ENCODE measurements at regions not wholly inside any gene's neighbourhood (a gene's known extent, or its start where the extent isn't known, plus 50 kb on each side); places are given as distances from the start of the nearest gene placed in this dataset.

- no peak for TF ChIP-seq CTCF (IDR thresholded peaks at IDR 0.05; ENCODE audit: poor library complexity, severe bottlenecking)
- TF ChIP-seq EZH2 (IDR thresholded peaks at IDR 0.05; ENCODE audit: borderline replicate concordance, insufficient read depth, low read length, poor library complexity, severe bottlenecking), result no peak
- no peak for TF ChIP-seq TAF1 (IDR thresholded peaks at IDR 0.05; ENCODE audit: low read depth)
- TF ChIP-seq EP300 (conservative IDR thresholded peaks at IDR 0.05; ENCODE audit: poor library complexity, severe bottlenecking), result no peak
- no peak for TF ChIP-seq RAD21 (conservative IDR thresholded peaks at IDR 0.05)
- TF ChIP-seq REST (IDR thresholded peaks at IDR 0.05; ENCODE audit: borderline replicate concordance), result no peak
- TF ChIP-seq SMC3 (conservative IDR thresholded peaks at IDR 0.05; ENCODE audit: poor library complexity), result no peak
These were observed 310.8 kb downstream of the ETAA1 start for GRCh38 chr2:67707896-67708295.

All from neural cell (in vitro differentiated cells).